GM12878 (cell line): ENCODE measurements at regions not wholly inside any gene's neighbourhood (a gene's known extent, or its start where the extent isn't known, plus 50 kb on each side); places are given as distances from the start of the nearest gene placed in this dataset.

Experiments
- ATAC-seq: fragments of 200-7000 bp; cut with Tn5 transposase; 3 replicates; pipeline ENCODE4 v1.9.1; 2020; ENCODE audit warnings: mild to moderate bottlenecking, moderate library complexity
- BruUV-seq: library from RNA; stranded (reverse); fragments of 400-500 nt; replicated peaks from 2 replicates; lab custom pipeline; 2021; lab: Mats Ljungman, UMichigan
- CTCF ChIA-PET: fragments of 300-600 bp; sonication (Branson Sonifier 250); formaldehyde crosslinking; extraction: SDS; loops from one replicate; lab custom pipeline; 2021; ENCODE audit warnings: inconsistent platforms; lab: Yijun Ruan, JAX
- POLR2A ChIA-PET: fragments of 350-600 bp; formaldehyde crosslinking; extraction: SDS; loops from one replicate; lab custom pipeline; 2021; ENCODE audit warnings: inconsistent platforms; lab: Charles Lee
- RAD21 ChIA-PET: fragments of 300-600 bp; sonication (Branson Sonifier 250); formaldehyde crosslinking; loops from one replicate; lab custom pipeline; 2023; ENCODE audit warnings: antibody characterized with exemption; ENCODE audit not compliant: unreplicated experiment; lab: Charles Lee
- SMC1A ChIA-PET: fragments of 300-600 bp; sonication (Branson Sonifier 250); formaldehyde crosslinking; loops from one replicate; lab custom pipeline; 2023; ENCODE audit not compliant: unreplicated experiment, uncharacterized antibody; lab: Charles Lee
- DNase-seq: peaks from one replicate; pipeline ENCODE4 v3.0.0-alpha.2; 2011; ENCODE audit warnings: low read depth, low spot score
- FAIRE-seq: peaks from 3 replicates; lab custom pipeline; 2011; peaks lifted over from hg19 to GRCh38; lab: Jason Lieb, UNC
- H2AFZ ChIP-seq: 2 replicates; pipeline ENCODE4 v1.6.0; 2011; ENCODE audit warnings: low read depth, low read length, control low read depth; ENCODE audit not compliant: control insufficient read depth
- H3K27ac ChIP-seq: 2 replicates; pipeline ENCODE4 v1.5.1; 2011; ENCODE audit warnings: control low read depth; ENCODE audit not compliant: control insufficient read depth, insufficient read depth
- H3K27me3 ChIP-seq, 2 experiments: replicated peaks in 1 of 2; 2 replicates each; pipeline versions ENCODE4 v1.6.0 to v1.6.1; 2011; ENCODE audit warnings: low read length in 1 of 2; ENCODE audit not compliant: control insufficient read depth in 2 of 2, insufficient read depth in 2 of 2
- H3K36me3 ChIP-seq, 2 experiments: 2 replicates each; pipeline ENCODE4 v1.5.1; 2011; ENCODE audit warnings: low read length in 1 of 2; ENCODE audit not compliant: control insufficient read depth in 2 of 2, insufficient read depth in 2 of 2
- H3K4me1 ChIP-seq: 2 replicates; pipeline ENCODE4 v1.6.1; 2011; ENCODE audit warnings: mild to moderate bottlenecking, low read length, moderate library complexity, mixed read lengths; ENCODE audit not compliant: control insufficient read depth, insufficient read depth
- H3K4me2 ChIP-seq: 2 replicates; pipeline ENCODE4 v1.6.0; 2011; ENCODE audit warnings: control low read depth; ENCODE audit not compliant: control insufficient read depth, insufficient read depth
- H3K4me3 ChIP-seq: fragments of 200-600 bp; sonication (generic); 2 replicates; pipeline ENCODE4 v1.5.1; 2016
- H3K79me2 ChIP-seq: 2 replicates; pipeline ENCODE4 v1.6.0; 2011; ENCODE audit warnings: low read length; ENCODE audit not compliant: control insufficient read depth, insufficient read depth
- H3K9ac ChIP-seq: 2 replicates; pipeline ENCODE4 v1.8.0; 2011; ENCODE audit warnings: low read length, control low read depth, mixed read lengths; ENCODE audit not compliant: control insufficient read depth, insufficient read depth
- H3K9me3 ChIP-seq: replicated peaks from 3 replicates; pipeline ENCODE4 v1.5.1; 2011; ENCODE audit warnings: mild to moderate bottlenecking, low read length; ENCODE audit not compliant: control insufficient read depth, insufficient read depth
- H4K20me1 ChIP-seq: 2 replicates; pipeline ENCODE4 v1.6.0; 2011; ENCODE audit not compliant: control insufficient read depth, insufficient read depth
- BACH1 ChIP-seq: fragments of 450-650 bp; IDR thresholded peaks from 2 replicates; pipeline ENCODE4 v1.6.1; 2017; ENCODE audit warnings: mild to moderate bottlenecking, borderline replicate concordance
- ESRRA ChIP-seq: IDR thresholded peaks from 2 replicates; pipeline ENCODE4 v1.6.1; 2012; ENCODE audit warnings: mild to moderate bottlenecking, low read length, improper control_type of control experiment
- FOS ChIP-seq: IDR thresholded peaks from 3 replicates; pipeline ENCODE4 v1.6.1; 2011; ENCODE audit warnings: borderline replicate concordance; ENCODE audit not compliant: insufficient read length; ENCODE audit errors: extremely low read depth
- KDM1A ChIP-seq: fragments of 200-600 bp; sonication (generic); IDR thresholded peaks from 2 replicates; pipeline ENCODE4 v1.6.1; 2016; ENCODE audit warnings: borderline replicate concordance
- MTA2 ChIP-seq: fragments of 450-650 bp; IDR thresholded peaks from 2 replicates; pipeline ENCODE4 v1.6.1; 2016; ENCODE audit warnings: low read depth, mild to moderate bottlenecking, moderate library complexity
- MYC ChIP-seq: IDR thresholded peaks from 2 replicates; pipeline ENCODE4 v1.6.1; 2011; ENCODE audit warnings: mild to moderate bottlenecking, low read length, moderate library complexity, inconsistent platforms; ENCODE audit not compliant: insufficient read depth, insufficient replicate concordance, insufficient read length, severe bottlenecking
- NFIC ChIP-seq: IDR thresholded peaks from 2 replicates; pipeline ENCODE4 v1.6.1; 2012; ENCODE audit warnings: low read depth, mild to moderate bottlenecking, inconsistent platforms, low read length, moderate library complexity
- POLR2AphosphoS2 ChIP-seq: IDR thresholded peaks from 2 replicates; pipeline ENCODE4 v1.6.1; 2011; ENCODE audit warnings: low read depth, mild to moderate bottlenecking, low read length, improper control_type of control experiment, moderate library complexity
- TARDBP ChIP-seq: IDR thresholded peaks from 2 replicates; pipeline ENCODE4 v1.6.1; 2016; ENCODE audit warnings: borderline replicate concordance
- TCF12 ChIP-seq: IDR thresholded peaks from 2 replicates; pipeline ENCODE4 v1.6.1; 2011; ENCODE audit warnings: low read depth, mild to moderate bottlenecking, low read length
- ZBED1 ChIP-seq: IDR thresholded peaks from 2 replicates; pipeline ENCODE4 v1.6.1; 2016; ENCODE audit warnings: borderline replicate concordance
- ZZZ3 ChIP-seq: IDR thresholded peaks from 2 replicates; pipeline ENCODE4 v1.6.1; 2011; ENCODE audit warnings: low read depth; ENCODE audit not compliant: control insufficient read depth, insufficient read length
- WGBS: methylation state at CpG from one replicate; pipeline ENCODE4 v1.1.6; 2016; ENCODE audit warnings: low lambda C conversion rate; ENCODE audit not compliant: insufficient replicate concordance, insufficient coverage; ENCODE audit errors: missing lambda C conversion rate; 5-methylcytosine and 5-hydroxymethylcytosine counted together
- in situ Hi-C: fragments of 300-500 bp; cut with MboI; formaldehyde crosslinking; loops from 9 replicates; pipeline ENCODE4 v1.14.3; 2018; ENCODE audit warnings: mixed read lengths
- intact Hi-C: fragments of 100-400 bp; cut with micrococcal nuclease; formaldehyde crosslinking; loops from one replicate; pipeline ENCODE4 v1.14.2; 2022; ENCODE audit not compliant: unreplicated experiment

GRCh38 chr7:53191191-53191695, 155.8 kb downstream of the POM121L12 start:
- WGBS, result 88% methylated on average over 3 of the region's 3 CpGs
- intact Hi-C loops, result no loop called here
- H3K27me3 ChIP-seq, result no peaks in the 10 kb centered on the region
- in situ Hi-C loops, result no loop called here
- ATAC-seq (no peak), FAIRE-seq (no peak)
- no peak overlapping the region for H3K4me2 ChIP-seq
- ChIA-PET POLR2A (no interaction called here), SMC1A (interaction anchor here (1.6 kb wide), 1 partner anchor 9 kb away, joined by 3 read pairs; no protein-coding TSS in a partner anchor), CTCF (no interaction called here), RAD21 (no interaction called here)
- no peaks in the 10 kb centered on the region for H3K79me2 ChIP-seq
- no peak overlapping the region for H3K9ac ChIP-seq
- no TSS peak for BruUV-seq
- TF ChIP-seq ESRRA, result no peak
- TF ChIP-seq, all 136 proteins: peak for 0
- H3K27ac ChIP-seq, result no peak overlapping the region
- no peak for DNase-seq
- no peaks in the 10 kb centered on the region for H3K9me3 ChIP-seq
- H3K4me3 ChIP-seq, result no peak overlapping the region
- H3K36me3 ChIP-seq, result no peaks in the 10 kb centered on the region
- H2AFZ ChIP-seq, result no peak overlapping the region
- H4K20me1 ChIP-seq, result no peaks in the 10 kb centered on the region
- H3K4me1 ChIP-seq, result no peaks in the 10 kb centered on the region

GRCh38 chr7:53191836-53192443, 156.5 kb downstream of the POM121L12 start:
- no peaks in the 10 kb centered on the region for H3K9me3 ChIP-seq
- DNase-seq (no peak), ATAC-seq (no peak), FAIRE-seq (no peak)
- in situ Hi-C loops, result no loop called here
- no peak overlapping the region for H3K27ac ChIP-seq
- H3K27me3 ChIP-seq, result no peaks in the 10 kb centered on the region
- 51% methylated on average over 6 of the region's 6 CpGs for WGBS
- ChIA-PET POLR2A (no interaction called here), RAD21 (no interaction called here), SMC1A (interaction anchor here (1.6 kb wide), 1 partner anchor 10 kb away, joined by 3 read pairs; no protein-coding TSS in a partner anchor), CTCF (no interaction called here)
- H3K4me3 ChIP-seq, result no peak overlapping the region
- no peaks in the 10 kb centered on the region for H3K36me3 ChIP-seq
- no peaks in the 10 kb centered on the region for H3K79me2 ChIP-seq
- BruUV-seq, result no TSS peak
- intact Hi-C loops, result no loop called here
- H3K4me1 ChIP-seq, result no peaks in the 10 kb centered on the region
- no peak overlapping the region for H3K9ac ChIP-seq
- no peak overlapping the region for H3K4me2 ChIP-seq
- no peak overlapping the region for H2AFZ ChIP-seq
- H4K20me1 ChIP-seq, result no peaks in the 10 kb centered on the region
- no peak for TF ChIP-seq TCF12
- TF ChIP-seq MYC, result no peak
- TF ChIP-seq FOS, result no peak
- TF ChIP-seq POLR2AphosphoS2, result no peak
- TF ChIP-seq NFIC, result no peak
- TF ChIP-seq BACH1, result no peak
- no peak for TF ChIP-seq TARDBP
- no peak for TF ChIP-seq ZBED1
- TF ChIP-seq ZZZ3, result no peak
- no peak for TF ChIP-seq MTA2
- no peak for TF ChIP-seq KDM1A
